ENCODE measurements at regions not wholly inside any gene's neighbourhood (a gene's known extent, or its start where the extent isn't known, plus 50 kb on each side); places are given as distances from the start of the nearest gene placed in this dataset.

GRCh38 chr2:48075631-48076030 is 169.3 kb upstream of the FBXO11 start:
- no peaks in the 10 kb centered on the region; the same call in 1 of the 2 replicates for H3K27me3 ChIP-seq (replicated peaks; ENCODE audit: control insufficient read depth, insufficient read depth, low read length)
- Mint-ChIP-seq H3K4me1 (ENCODE audit: low read depth, unreplicated experiment) (no peaks in the 10 kb centered on the region), H3K9me3 (ENCODE audit: unreplicated experiment) (no peaks in the 10 kb centered on the region), H3K27me3 (ENCODE audit: insufficient read depth, unreplicated experiment) (peaks cover 15% of the 10 kb centered on the region), H3K36me3 (ENCODE audit: insufficient read depth, unreplicated experiment) (no peaks in the 10 kb centered on the region), H3K4me3 (ENCODE audit: unreplicated experiment) (no peak overlapping the region), H3K27ac (ENCODE audit: unreplicated experiment) (no peak overlapping the region)
- no peak overlapping the region for H3K4me3 ChIP-seq (ENCODE audit: low read depth, low read length)
- ChIA-PET CTCF (no interaction called here), POLR2A (no interaction called here)
- intact Hi-C loops (cut with micrococcal nuclease; ENCODE audit: unreplicated experiment): no loop called here
- TF ChIP-seq, protein P1, sequence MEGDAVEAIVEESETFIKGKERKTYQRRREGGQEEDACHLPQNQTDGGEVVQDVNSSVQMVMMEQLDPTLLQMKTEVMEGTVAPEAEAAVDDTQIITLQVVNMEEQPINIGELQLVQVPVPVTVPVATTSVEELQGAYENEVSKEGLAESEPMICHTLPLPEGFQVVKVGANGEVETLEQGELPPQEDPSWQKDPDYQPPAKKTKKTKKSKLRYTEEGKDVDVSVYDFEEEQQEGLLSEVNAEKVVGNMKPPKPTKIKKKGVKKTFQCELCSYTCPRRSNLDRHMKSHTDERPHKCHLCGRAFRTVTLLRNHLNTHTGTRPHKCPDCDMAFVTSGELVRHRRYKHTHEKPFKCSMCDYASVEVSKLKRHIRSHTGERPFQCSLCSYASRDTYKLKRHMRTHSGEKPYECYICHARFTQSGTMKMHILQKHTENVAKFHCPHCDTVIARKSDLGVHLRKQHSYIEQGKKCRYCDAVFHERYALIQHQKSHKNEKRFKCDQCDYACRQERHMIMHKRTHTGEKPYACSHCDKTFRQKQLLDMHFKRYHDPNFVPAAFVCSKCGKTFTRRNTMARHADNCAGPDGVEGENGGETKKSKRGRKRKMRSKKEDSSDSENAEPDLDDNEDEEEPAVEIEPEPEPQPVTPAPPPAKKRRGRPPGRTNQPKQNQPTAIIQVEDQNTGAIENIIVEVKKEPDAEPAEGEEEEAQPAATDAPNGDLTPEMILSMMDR (IDR thresholded peaks at IDR 0.05; ENCODE audit: insufficient read depth in 1 of 2, low read depth in 1 of 2, low read length in 1 of 2, severe bottlenecking in 1 of 2, unreplicated experiment in 1 of 2): no peak
- no peaks in the 10 kb centered on the region for H3K36me3 ChIP-seq (ENCODE audit: control insufficient read depth, insufficient read depth, low read length)
- no peaks in the 10 kb centered on the region for H3K4me1 ChIP-seq
- no peak for DNase-seq
- no peaks in the 10 kb centered on the region for H3K9me3 ChIP-seq
- no TSS peak for BruUV-seq (replicated peaks)

DNA sequence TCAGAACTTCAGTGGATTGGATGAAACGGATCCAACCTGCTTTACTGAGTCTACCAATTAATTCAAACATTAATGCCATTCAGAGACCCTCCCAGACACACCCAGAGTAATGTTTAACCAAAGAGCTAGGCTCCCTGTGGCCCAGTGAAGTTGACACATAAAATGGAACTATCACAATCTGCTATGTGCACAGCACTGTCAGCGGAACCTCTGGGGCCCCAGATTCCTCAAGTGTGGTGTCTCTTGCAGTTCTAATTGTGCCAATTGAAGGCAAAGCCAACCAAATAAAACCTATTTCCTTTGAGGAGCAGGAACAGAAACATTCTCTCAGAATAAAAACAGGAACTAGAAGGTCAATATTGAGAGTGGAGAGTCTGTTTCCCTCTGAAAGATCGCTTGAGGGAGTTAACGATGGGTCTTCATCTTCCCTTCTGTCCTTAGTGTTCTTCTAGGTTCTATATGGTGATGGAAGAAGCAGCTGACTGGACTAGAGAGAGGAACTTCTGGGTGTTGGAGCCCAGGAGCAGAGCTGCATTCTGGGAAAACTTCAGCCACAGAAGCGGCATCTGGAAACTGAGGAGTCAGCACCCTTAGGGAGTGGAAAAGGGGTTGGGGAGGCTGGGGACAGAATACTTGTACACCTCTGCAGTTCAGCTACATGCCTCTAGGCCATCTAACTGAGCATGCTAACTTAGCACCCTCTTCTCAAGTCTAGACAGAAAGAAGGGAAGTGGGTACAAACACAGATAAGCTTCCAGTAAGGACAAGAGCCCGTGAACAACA is 174.4 kb upstream of the FBXO11 start:
- DNase-seq: no peak
- Histone ChIP-seq H3K9me3 (no peaks in the 10 kb centered on the region), H3K36me3 (ENCODE audit: control insufficient read depth, insufficient read depth, low read length) (no peaks in the 10 kb centered on the region), H3K4me1 (no peaks in the 10 kb centered on the region), H3K27me3 (replicated peaks; ENCODE audit: control insufficient read depth, insufficient read depth, low read length) (no peaks in the 10 kb centered on the region; the same call in 1 of the 2 replicates), H3K4me3 (ENCODE audit: low read depth, low read length) (no peak overlapping the region)
- Mint-ChIP-seq H3K4me3 (ENCODE audit: unreplicated experiment) (no peak overlapping the region), H3K36me3 (ENCODE audit: insufficient read depth, unreplicated experiment) (no peaks in the 10 kb centered on the region), H3K27me3 (ENCODE audit: insufficient read depth, unreplicated experiment) (peaks cover 3% of the 10 kb centered on the region), H3K4me1 (ENCODE audit: low read depth, unreplicated experiment) (peaks cover 2% of the 10 kb centered on the region), H3K27ac (ENCODE audit: unreplicated experiment) (no peak overlapping the region), H3K9me3 (ENCODE audit: unreplicated experiment) (no peaks in the 10 kb centered on the region)
- no TSS peak for BruUV-seq (replicated peaks)
- CTCF ChIA-PET: no interaction called here
- POLR2A ChIA-PET: interaction anchor here (0.6 kb wide), 1 partner anchor 29 kb away, joined by 12 read pairs; no protein-coding TSS in a partner anchor
- TF ChIP-seq, protein P1 (IDR thresholded peaks at IDR 0.05; ENCODE audit: insufficient read depth in 1 of 2, low read depth in 1 of 2, low read length in 1 of 2, severe bottlenecking in 1 of 2, unreplicated experiment in 1 of 2): no peak
- intact Hi-C loops (cut with micrococcal nuclease; ENCODE audit: unreplicated experiment): no loop called here

GRCh38 chr2:48081317-48081628 is 175.0 kb upstream of the FBXO11 start:
- H3K4me3 ChIP-seq (ENCODE audit: low read depth, low read length): no peak overlapping the region
- H3K27me3 Mint-ChIP-seq (ENCODE audit: insufficient read depth, unreplicated experiment): peaks cover 3% of the 10 kb centered on the region
- no peaks in the 10 kb centered on the region for H3K36me3 ChIP-seq (ENCODE audit: control insufficient read depth, insufficient read depth, low read length)
- H3K4me1 ChIP-seq: no peaks in the 10 kb centered on the region
- H3K27me3 ChIP-seq (replicated peaks; ENCODE audit: control insufficient read depth, insufficient read depth, low read length): no peaks in the 10 kb centered on the region; the same call in 1 of the 2 replicates
- H3K4me1 Mint-ChIP-seq (ENCODE audit: low read depth, unreplicated experiment): peaks cover 5% of the 10 kb centered on the region
- no peaks in the 10 kb centered on the region for H3K9me3 ChIP-seq
- TF ChIP-seq, protein P1 (IDR thresholded peaks at IDR 0.05; ENCODE audit: insufficient read depth in 1 of 2, low read depth in 1 of 2, low read length in 1 of 2, severe bottlenecking in 1 of 2, unreplicated experiment in 1 of 2): no peak
- H3K36me3 Mint-ChIP-seq (ENCODE audit: insufficient read depth, unreplicated experiment): no peaks in the 10 kb centered on the region
- CTCF ChIA-PET: no interaction called here
- no peak overlapping the region for H3K27ac Mint-ChIP-seq (ENCODE audit: unreplicated experiment)
- no peaks in the 10 kb centered on the region for H3K9me3 Mint-ChIP-seq (ENCODE audit: unreplicated experiment)
- intact Hi-C loops (cut with micrococcal nuclease; ENCODE audit: unreplicated experiment): no loop called here
- no TSS peak for BruUV-seq (replicated peaks)
- H3K4me3 Mint-ChIP-seq (ENCODE audit: unreplicated experiment): no peak overlapping the region
- DNase-seq: no peak
- POLR2A ChIA-PET: no interaction called here

Measured in Caco-2 (cell line).